Stimulated activated CD4-positive, alpha-beta T cell treated with anti-CD3 and anti-CD28 coated beads, TNF-alpha, amount 100 ng/mL, for 4 hours (primary cell): ENCODE measurements at regions not wholly inside any gene's neighbourhood (a gene's known extent, or its start where the extent isn't known, plus 50 kb on each side); places are given as distances from the start of the nearest gene placed in this dataset.
A peak's percentile ranks its signal among the peaks of the same experiment; 100 is the strongest.

Experiments used
- DNase-seq, 3 experiments: peaks; one replicate each; pipeline ENCODE4 v3.0.0-alpha.2; 2020; ENCODE audit warnings: low read depth in 3 of 3

DNA sequence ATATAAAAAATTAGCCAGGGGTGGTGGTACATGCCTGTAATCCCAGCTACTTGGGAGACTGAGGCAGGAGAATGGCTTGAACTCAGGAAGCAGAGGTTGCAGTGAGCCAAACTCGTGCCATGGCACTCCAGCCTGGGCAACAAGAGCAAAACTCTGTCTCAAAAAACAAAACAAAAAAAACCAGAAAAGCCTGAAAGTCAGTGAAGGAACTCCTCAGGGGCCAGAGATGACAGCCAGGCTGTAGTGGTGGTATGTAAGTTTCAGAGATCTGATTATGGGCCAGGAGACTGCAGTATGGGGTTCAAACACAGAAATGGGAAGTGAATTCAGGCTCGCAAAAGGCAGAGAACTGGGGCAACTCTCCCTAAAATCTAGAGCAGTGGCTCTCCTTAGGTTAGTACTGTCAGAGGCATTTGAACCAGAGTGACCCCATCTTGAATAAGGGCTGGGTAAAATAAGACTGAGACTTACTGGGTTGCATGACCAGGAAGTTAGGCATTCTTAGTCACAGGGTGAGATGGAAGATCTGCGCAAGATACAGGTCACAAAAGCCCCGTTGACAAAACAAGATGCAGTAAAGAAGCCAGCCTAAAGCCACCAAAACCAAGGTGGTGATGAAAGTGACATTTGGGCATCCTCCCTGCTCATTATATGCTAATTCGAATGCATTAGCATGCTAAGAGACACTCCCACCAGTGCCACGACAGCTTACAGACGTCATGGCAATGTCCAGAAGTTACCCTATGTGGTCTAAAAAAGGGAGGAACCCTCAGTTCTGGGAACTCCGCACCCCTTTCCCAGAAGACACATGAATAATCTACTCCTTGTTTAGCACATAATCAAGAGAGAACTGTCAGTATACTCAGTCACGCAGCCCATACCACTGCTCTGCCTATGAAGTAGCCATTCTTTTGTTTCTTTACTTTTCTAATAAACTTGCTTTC lies 120.2 kb upstream of the XYLT1 start:
- peak in 1 of 3 experiments; percentile 4 for DNase-seq

DNA sequence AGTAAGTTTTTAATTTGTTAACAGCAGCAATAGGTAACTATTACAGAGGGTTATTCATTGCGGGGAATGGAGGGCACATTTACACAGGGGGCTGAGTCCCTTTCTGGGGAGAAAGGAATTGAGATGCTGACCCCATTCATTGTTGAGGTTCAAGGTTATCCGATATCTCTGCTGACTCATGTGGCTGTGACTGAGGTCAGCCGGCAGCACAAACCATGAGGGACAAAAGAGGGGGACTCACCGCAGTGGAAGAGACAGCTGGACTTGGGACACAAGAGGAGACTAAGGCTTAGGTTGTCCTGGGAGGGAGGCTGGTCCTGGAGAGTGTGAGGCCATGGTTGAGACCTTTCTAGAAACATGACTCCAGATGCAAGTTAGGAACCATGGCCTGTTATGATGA lies 119.1 kb upstream of the XYLT1 start:
- no peak for DNase-seq

DNA sequence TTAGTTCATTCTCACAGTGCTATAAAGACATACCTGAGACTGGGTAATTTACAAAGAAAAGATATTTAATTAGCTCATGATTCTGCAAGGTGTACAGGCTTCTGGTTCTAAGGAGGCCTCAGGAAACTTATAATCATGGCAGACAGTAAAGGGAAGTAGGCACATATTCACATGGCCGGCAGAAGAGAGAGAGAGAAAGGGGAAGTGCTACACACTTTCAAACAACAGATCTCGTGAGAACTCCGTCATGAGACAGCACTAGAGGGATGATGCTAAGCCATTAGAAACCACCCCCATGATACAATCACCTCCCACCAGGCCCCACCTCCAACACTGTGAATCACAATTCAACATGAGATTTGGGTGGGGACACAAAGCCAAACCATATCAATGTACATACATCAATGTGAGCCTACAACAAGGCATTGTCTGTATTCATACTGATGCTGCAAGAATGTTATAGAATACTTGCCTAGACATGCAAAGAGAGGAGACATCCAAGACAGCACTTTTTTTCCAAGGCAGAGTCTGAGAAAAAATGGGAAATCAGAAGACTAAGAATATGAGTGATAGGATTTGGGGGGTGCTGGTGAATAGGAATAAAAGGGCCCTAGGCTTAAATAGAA lies 114.8 kb upstream of the XYLT1 start:
- DNase-seq, result no peak

GRCh38 chr16:17578981-17579874 lies 108.5 kb upstream of the XYLT1 start:
- peak in 2 of 3 experiments; percentile 7 to 27 for DNase-seq

DNA sequence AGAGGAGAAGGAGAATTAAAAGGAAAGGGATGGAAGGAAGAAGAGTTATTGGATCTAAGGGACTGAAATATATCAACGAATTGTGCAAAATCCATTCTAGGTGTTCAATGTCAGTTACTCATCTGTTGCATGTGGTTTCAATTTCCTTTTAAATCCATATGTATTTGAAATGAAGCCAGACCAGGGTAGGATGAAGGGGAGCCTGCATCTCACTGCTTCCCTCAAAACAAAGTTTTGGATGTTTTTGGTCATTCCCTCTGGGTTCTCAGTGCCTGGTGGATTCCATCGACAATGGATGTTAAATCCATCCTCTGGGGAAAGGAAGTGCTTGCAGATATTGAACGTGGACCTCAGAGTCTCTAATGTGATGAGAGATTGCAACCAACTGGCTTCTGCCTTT lies 103.5 kb upstream of the XYLT1 start:
- DNase-seq, result no peak

GRCh38 chr16:17572145-17572544 lies 101.4 kb upstream of the XYLT1 start:
- DNase-seq, result no peak

DNA sequence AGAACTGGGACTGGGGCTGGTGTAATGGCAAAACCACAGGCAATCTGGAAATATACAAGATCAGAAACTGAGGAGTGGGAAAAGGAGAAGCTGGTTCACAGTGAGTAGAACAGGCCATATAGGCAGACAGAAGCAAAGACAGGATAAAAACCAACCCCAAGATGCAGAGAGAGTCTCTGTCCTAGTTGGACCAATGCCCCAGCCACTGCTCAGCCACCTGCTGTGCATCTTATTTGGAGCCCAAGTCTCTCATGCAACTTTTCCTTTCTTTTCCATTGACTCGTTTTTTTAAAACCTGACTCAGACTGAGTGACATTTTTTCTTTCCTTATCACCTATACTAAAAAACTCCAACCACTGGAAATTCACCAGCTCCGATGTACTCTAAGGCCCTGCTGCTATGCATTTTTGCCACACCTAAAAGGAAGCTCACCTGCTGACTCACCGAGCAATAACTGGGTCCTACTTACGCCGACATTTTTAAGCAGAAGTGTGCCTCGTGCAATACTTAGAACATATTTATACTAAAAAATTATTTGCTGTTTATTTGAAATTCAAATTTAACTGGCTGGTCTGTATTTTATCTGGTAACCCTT lies 100.8 kb upstream of the XYLT1 start:
- no peak for DNase-seq

GRCh38 chr16:17568239-17568638 lies 97.5 kb upstream of the XYLT1 start:
- no peak for DNase-seq

DNA sequence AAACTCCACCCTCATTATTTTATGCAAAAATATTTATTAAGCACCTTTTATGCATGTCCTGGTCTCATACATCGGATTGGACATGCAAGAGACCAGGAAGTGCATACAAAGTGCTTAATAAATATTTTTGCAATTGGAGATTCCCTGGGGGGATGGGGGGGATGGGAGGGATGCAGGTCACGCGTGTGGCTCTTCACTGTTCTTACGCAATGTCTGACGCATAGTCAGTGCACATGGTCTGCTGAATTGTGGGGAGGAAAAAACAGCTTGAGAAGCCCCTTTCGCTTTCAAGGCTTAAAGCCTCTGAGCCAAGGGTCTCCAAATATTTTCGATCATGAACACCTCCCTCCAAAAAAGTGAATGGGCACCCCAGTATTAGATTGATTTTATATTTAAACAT lies 96.7 kb upstream of the XYLT1 start:
- no peak for DNase-seq

GRCh38 chr16:17566656-17567450 lies 96.1 kb upstream of the XYLT1 start:
- no peak for DNase-seq

DNA sequence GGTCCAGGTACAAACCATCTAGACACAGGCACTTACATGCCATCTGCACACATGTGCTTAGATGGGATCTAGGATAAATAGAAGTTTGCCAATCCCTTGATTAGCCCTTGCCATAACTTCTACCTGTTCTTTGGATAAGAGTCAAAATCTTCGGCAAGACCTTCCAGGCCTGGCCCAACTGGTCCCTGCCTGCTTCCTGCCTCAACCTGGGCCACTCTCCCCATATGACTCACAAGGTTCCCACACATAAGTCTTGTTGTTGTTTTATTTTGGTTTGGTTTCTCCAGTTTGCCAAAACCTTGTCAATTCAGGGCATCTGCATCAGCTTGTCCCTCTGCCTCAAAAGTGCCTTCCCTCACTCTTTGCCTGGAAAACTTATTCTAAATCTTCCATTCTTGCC lies 95.3 kb upstream of the XYLT1 start:
- DNase-seq, result no peak

DNA sequence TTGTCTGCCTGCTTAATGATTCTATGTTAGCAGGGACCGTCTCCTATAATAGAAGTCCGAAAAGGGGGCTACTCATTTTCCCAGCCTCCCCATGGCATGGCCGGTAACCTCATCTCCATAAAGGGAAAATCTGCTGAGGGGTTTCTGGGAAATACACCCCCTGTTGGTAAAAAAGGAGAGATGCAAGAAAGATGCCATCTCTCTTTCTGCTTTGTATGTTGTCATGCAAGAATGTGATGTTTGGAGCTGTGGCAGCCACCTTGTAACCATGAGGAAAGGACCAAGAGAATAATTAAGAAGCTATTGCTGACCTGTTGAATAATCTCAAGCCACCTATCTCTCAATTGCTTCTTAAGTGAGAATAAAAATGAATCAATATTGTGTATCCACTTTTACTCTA lies 94.8 kb upstream of the XYLT1 start:
- no peak for DNase-seq

DNA sequence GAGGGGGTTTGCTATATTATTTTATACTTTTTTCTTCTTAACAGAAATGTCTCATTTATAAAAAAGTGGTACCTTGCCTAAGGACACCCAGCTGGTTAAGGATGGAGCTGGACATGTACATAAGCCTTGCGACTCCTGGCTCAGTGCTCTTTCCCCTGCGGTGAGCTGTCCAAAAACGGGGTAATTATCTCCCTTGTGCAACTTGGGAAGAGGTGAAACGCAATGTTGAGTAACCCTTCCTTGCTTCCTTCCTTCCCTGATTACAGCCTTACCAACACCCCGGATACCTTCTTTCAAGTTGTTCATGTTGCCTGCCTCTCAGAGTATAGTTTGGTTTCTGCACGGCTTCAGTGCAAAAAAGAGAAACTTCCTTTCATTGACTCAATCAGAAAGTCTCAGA lies 94.1 kb upstream of the XYLT1 start:
- no peak for DNase-seq

- no peak for DNase-seq
These were observed 92.7 kb upstream of the XYLT1 start for GRCh38 chr16:17563323-17564091.

GRCh38 chr16:17561056-17561455 lies 90.3 kb upstream of the XYLT1 start:
- DNase-seq, result no peak

DNA sequence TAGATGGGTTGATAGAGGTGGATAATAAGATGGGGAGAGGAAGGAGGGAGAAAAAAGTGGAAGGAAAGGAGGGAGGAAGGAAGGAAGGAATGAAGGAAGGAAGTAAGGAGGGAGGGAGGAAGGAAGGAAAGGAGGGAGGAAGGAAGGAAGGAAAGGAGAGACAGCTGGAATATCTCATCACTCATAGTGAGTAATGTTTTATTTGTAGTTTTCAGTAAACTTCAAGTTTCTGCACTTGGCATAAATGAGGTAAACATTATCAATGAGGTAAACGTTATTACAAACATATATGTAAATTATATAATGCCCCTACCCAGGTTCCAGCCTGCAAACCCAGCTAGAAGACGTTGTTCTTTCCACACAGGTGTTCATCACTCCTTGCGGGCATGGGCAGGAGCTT lies 89.8 kb upstream of the XYLT1 start:
- DNase-seq, result no peak

DNA sequence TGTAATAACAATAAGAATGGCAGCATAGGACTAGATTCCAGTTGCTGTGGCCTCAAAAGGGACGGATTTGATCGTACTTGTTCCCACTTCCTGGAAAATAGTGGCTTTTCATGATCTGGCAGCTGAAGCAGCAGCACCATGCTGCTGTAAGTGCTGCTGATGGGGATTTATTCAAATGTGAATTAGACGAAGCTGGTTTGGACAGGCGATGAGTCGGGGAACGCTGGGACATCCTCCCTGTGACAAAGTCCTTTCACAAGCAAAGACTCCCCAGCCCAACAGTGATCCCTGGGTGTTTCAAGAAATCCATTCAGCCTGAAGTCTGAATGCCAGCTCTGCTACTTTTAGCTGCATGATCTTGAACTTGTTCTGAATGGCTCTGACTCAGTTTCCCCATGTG lies 88.6 kb upstream of the XYLT1 start:
- no peak for DNase-seq

- DNase-seq, result no peak
These were observed 87.2 kb upstream of the XYLT1 start for GRCh38 chr16:17557949-17558348.

DNA sequence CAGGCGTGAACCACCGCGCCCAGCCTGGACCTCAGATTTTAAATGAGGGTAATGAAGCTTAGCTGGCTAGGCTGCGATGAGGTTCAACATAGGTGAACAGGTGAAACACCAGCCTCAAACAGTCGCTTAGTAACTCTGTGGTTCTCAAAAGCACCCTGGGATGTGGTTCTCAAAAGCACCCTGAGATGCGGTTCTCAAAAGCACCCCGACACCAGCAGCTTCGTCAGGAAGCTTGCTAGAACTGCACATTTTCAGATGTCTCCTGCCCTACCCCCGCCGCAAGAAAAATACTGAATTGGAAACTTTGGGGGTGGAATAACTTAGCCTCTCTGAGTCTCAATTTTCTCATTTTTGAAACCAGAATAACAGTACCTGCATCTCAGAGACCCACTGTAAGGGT lies 86.7 kb upstream of the XYLT1 start:
- no peak for DNase-seq
